ENCODE measurements at regions not wholly inside any gene's neighbourhood (a gene's known extent, or its start where the extent isn't known, plus 50 kb on each side); places are given as distances from the start of the nearest gene placed in this dataset.

DNA sequence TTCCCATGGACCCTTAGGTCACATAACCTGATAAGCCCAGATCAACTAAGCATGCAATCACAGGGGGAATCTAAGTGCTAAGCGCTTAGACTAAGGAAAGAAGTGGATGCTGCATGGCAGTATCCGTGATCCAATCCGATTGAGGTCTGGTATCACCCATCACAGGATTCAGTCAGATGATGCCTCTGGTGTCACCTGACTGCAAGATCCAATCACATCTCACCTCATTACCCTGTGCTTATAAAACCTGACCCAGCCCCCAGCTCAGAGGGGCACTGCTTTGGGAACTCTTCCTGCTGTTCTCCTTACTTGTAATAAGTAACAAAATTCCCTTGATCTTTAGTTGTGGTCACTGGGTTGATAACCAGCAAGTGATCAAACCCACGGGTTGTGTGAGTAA is 84.7 kb upstream of the TMEM168 start:
- no peak for DNase-seq
- Histone ChIP-seq H3K27ac (no peak overlapping the region), H3K4me3 (no peak overlapping the region), H3K27me3 (no peaks in the 10 kb centered on the region), H3K4me1 (peaks cover 0 to 11% (median 0%) of the 10 kb centered on the region in 4 donors), H3K36me3 (no peaks in the 10 kb centered on the region), H3K9me3 (no peaks in the 10 kb centered on the region)
- 96 to 97% methylated on average over 4 of the region's 4 CpGs for WGBS, 2 donors (ENCODE audit: low coverage in 1 of 2)
- TF ChIP-seq POLR2A (IDR thresholded peaks at IDR 0.05) = no peak
- no peak for TF ChIP-seq EP300 (IDR thresholded peaks at IDR 0.05; ENCODE audit: low read depth)
- no peak for TF ChIP-seq POLR2AphosphoS5 (IDR thresholded peaks at IDR 0.05)
- in situ Hi-C loops (cut with MboI; ENCODE audit: low pct_ligation_motif_present in 1 of 4, low pct_unique_long_range_greater_than_20kb in 1 of 4, low sequenced_read_pairs in 3 of 4) = loop anchor here in 2 of 4 donors (25.0 kb wide), 1 partner anchor 338 kb away; no protein-coding TSS in a partner anchor
- intact Hi-C loops (cut with DNase I; ENCODE audit: low total_unique reads) = no loop called here

DNA sequence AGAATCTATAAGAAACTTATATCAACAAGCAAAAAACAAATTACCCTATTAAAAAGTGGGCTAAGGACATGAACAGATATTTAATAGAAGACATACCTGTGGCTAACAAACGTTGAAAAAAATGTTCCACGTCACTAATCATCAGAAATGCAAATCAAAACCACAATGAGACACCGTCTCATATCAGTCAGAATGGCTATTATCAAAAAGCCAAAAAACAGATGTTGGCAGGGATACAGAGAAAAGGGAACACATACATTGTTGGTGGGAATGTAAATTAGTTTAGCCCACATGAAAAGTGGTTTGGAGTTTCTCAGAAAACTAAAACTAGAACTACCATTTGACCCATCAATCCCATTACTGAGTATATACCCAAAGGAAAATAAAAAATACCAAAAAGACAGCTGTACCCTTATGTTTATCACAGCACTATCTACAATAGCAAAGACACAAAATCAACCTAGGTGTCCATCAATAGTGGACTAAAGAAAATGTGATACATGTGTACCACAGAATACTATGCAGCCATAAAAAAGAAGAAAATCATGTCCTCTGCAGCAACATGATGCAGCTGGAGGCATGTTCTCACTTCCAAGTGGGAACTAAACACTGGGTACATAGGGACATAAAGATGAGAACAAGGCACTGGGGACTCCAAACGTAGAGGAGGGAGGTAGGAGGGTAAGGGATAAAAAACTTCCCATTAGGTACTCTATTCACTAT is 83.8 kb upstream of the TMEM168 start:
- DNase-seq = no peak
- no peaks in the 10 kb centered on the region for H3K36me3 ChIP-seq
- intact Hi-C loops (cut with DNase I; ENCODE audit: low total_unique reads) = no loop called here
- H3K4me1 ChIP-seq = peaks cover 0 to 11% (median 0%) of the 10 kb centered on the region in 4 donors
- TF ChIP-seq POLR2AphosphoS5 (IDR thresholded peaks at IDR 0.05) (no peak), EP300 (IDR thresholded peaks at IDR 0.05; ENCODE audit: low read depth) (no peak), POLR2A (IDR thresholded peaks at IDR 0.05) (no peak)
- TF ChIP-seq, protein P1, sequence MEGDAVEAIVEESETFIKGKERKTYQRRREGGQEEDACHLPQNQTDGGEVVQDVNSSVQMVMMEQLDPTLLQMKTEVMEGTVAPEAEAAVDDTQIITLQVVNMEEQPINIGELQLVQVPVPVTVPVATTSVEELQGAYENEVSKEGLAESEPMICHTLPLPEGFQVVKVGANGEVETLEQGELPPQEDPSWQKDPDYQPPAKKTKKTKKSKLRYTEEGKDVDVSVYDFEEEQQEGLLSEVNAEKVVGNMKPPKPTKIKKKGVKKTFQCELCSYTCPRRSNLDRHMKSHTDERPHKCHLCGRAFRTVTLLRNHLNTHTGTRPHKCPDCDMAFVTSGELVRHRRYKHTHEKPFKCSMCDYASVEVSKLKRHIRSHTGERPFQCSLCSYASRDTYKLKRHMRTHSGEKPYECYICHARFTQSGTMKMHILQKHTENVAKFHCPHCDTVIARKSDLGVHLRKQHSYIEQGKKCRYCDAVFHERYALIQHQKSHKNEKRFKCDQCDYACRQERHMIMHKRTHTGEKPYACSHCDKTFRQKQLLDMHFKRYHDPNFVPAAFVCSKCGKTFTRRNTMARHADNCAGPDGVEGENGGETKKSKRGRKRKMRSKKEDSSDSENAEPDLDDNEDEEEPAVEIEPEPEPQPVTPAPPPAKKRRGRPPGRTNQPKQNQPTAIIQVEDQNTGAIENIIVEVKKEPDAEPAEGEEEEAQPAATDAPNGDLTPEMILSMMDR (IDR thresholded peaks at IDR 0.05) = no peak
- no peak overlapping the region for H3K4me3 ChIP-seq
- in situ Hi-C loops (cut with MboI; ENCODE audit: low pct_ligation_motif_present in 1 of 4, low pct_unique_long_range_greater_than_20kb in 1 of 4, low sequenced_read_pairs in 3 of 4) = no loop called here
- 76 to 83% methylated on average over 4 of the region's 4 CpGs for WGBS, 2 donors (ENCODE audit: low coverage in 1 of 2)
- no peaks in the 10 kb centered on the region for H3K27me3 ChIP-seq
- H3K27ac ChIP-seq = no peak overlapping the region
- no peaks in the 10 kb centered on the region for H3K9me3 ChIP-seq

DNA sequence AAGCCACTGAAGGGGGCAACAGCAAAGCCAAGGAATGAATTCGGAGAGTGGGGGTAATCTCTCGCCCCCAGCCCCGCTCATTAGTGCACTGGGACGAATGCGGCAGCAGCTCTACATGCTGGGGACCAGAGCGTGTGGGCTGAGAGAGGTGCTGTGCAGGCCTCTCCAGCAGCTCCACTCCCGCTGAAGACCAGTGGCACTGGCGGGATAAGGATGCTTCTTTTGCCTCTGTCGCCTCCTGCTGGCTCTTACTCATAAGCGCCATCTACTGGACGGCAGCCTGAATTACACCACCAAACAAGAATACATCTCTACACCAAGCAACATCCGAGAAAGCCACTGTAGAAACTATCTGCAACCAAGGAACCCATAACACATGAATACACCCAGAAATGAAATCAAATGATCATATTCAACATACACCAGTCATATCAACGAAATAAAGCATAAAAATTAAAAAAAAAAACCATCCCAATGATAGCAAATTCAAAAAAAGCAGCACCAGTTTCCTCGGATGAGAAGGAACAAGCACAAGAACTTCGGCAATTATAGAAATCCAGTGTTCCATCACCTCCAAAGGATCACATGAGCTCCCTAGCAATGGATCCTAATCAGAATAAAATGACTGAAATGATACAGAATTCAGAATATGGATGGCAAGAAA is 79.0 kb upstream of the TMEM168 start:
- no peaks in the 10 kb centered on the region for H3K36me3 ChIP-seq
- in situ Hi-C loops (cut with MboI; ENCODE audit: low pct_ligation_motif_present in 1 of 4, low pct_unique_long_range_greater_than_20kb in 1 of 4, low sequenced_read_pairs in 3 of 4) = no loop called here
- TF ChIP-seq, protein P1 (IDR thresholded peaks at IDR 0.05) = peak; percentile 53 to 75 (median 57)
- TF ChIP-seq POLR2AphosphoS5 (IDR thresholded peaks at IDR 0.05) = no peak
- 79% methylated on average over 15 of the region's 15 CpGs; no CpG with 5 or more reads in 1 of the 2 donors for WGBS, 2 donors (ENCODE audit: low coverage in 1 of 2)
- H3K4me1 ChIP-seq = peaks cover 0 to 8% (median 4%) of the 10 kb centered on the region in 4 donors
- no peaks in the 10 kb centered on the region for H3K27me3 ChIP-seq
- H3K27ac ChIP-seq = no peak overlapping the region
- no peaks in the 10 kb centered on the region for H3K9me3 ChIP-seq
- H3K4me3 ChIP-seq = no peak overlapping the region
- intact Hi-C loops (cut with DNase I; ENCODE audit: low total_unique reads) = no loop called here
- peak; percentile 47 for DNase-seq

DNA sequence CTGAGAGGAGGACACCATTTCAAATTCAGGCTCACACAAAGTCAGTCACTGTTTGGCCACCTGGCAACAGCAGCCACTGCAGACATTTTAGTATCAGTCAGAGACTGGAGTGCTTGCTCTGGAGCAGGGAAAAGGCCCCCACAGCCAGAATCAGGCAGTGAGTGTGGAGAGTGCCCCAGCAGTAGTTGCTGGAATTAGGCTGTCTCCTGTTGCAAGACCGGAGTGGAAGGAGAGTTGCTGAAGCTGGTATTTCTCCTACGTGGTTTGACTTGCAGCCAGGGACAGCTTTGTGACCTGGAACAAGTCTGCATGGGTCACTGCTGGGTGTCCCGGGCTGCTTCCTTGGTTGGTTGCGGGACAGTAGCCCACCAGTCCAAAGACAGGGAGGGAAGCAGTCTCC is 78.4 kb upstream of the TMEM168 start:
- 97 to 100% methylated on average over 1 to 4 of the region's 4 CpGs for WGBS, 2 donors (ENCODE audit: low coverage in 1 of 2)
- no peak for DNase-seq

More for the DNA sequence above, 78.4 kb upstream of the TMEM168 start:
- intact Hi-C loops (cut with DNase I; ENCODE audit: low total_unique reads) = no loop called here
- Histone ChIP-seq H3K9me3 (no peaks in the 10 kb centered on the region), H3K27ac (no peak overlapping the region), H3K36me3 (no peaks in the 10 kb centered on the region), H3K4me1 (peaks cover 0 to 8% (median 4%) of the 10 kb centered on the region in 4 donors), H3K27me3 (no peaks in the 10 kb centered on the region), H3K4me3 (no peak overlapping the region)
- in situ Hi-C loops (cut with MboI; ENCODE audit: low pct_ligation_motif_present in 1 of 4, low pct_unique_long_range_greater_than_20kb in 1 of 4, low sequenced_read_pairs in 3 of 4) = no loop called here
- TF ChIP-seq POLR2AphosphoS5 (IDR thresholded peaks at IDR 0.05) = no peak
- TF ChIP-seq POLR2A (IDR thresholded peaks at IDR 0.05) = no peak
- no peak for TF ChIP-seq EP300 (IDR thresholded peaks at IDR 0.05; ENCODE audit: low read depth)
- TF ChIP-seq, protein P1 (IDR thresholded peaks at IDR 0.05) = no peak
